Spleen (tissue), 11 donors: ENCODE measurements at regions not wholly inside any gene's neighbourhood (a gene's known extent, or its start where the extent isn't known, plus 50 kb on each side); places are given as distances from the start of the nearest gene placed in this dataset.

Experiments
- DNase-seq: peaks from one replicate; pipeline ENCODE4 v3.0.0-alpha.2; 2020
- H3K27ac ChIP-seq, 8 donors: fragments of 200-600 bp; sonication (generic) in 7 of 8; 1 replicate in 4 of 8; 2 replicates in 4 of 8; pipeline versions ENCODE4 v1.5.0 to v1.8.0; 2016 to 2021; ENCODE audit warnings: inconsistent platforms in 4 of 8, mild to moderate bottlenecking in 4 of 8, moderate library complexity in 1 of 8
- H3K27me3 ChIP-seq, 7 donors: fragments of 200-600 bp; sonication (generic) in 6 of 7; replicated peaks in 1 of 7; 1 replicate in 4 of 7; 2 replicates in 3 of 7; pipeline versions ENCODE4 v1.5.0 to v1.8.0; 2016 to 2021; ENCODE audit warnings: inconsistent platforms in 3 of 7, mild to moderate bottlenecking in 1 of 7
- H3K36me3 ChIP-seq, 6 donors: fragments of 200-600 bp; sonication (generic) in 5 of 6; 1 replicate in 4 of 6; 2 replicates in 2 of 6; pipeline versions ENCODE4 v1.5.0 to v1.8.0; 2016 to 2021; ENCODE audit warnings: inconsistent platforms in 2 of 6
- H3K4me1 ChIP-seq, 6 donors: fragments of 200-600 bp; sonication (generic) in 5 of 6; 1 replicate in 3 of 6; 2 replicates in 3 of 6; pipeline versions ENCODE4 v1.5.0 to v1.8.0; 2016 to 2021; ENCODE audit warnings: inconsistent platforms in 3 of 6
- H3K4me3 ChIP-seq, 8 donors: fragments of 200-600 bp; sonication (generic) in 7 of 8; 1 replicate in 4 of 8; 2 replicates in 4 of 8; pipeline versions ENCODE4 v1.5.0 to v1.8.0; 2016 to 2021; ENCODE audit warnings: inconsistent platforms in 4 of 8, mild to moderate bottlenecking in 4 of 8, moderate library complexity in 2 of 8
- H3K9me3 ChIP-seq, 8 donors: fragments of 200-600 bp; sonication (generic) in 7 of 8; 1 replicate in 4 of 8; 2 replicates in 4 of 8; pipeline versions ENCODE4 v1.5.0 to v1.8.0; 2016 to 2021; ENCODE audit warnings: inconsistent platforms in 4 of 8
- POLR2A ChIP-seq, 3 donors: fragments of 450-650 bp; IDR thresholded peaks; one replicate each; pipeline ENCODE4 v1.5.1; 2017; ENCODE audit warnings: antibody characterized with exemption in 3 of 3, mild to moderate bottlenecking in 1 of 3
- POLR2AphosphoS5 ChIP-seq, 3 donors: sonication (generic); formaldehyde crosslinking; IDR thresholded peaks; one replicate each; pipeline ENCODE4 v1.5.1; 2017; ENCODE audit warnings: antibody characterized with exemption in 3 of 3
- WGBS, 5 donors: extraction: QIAGEN DNeasy Blood & Tissue Kit in 3 of 5; methylation state at CpG; one replicate each; pipeline versions ENCODE4 v1.1.5 to v1.1.7; 2013 to 2018; 5-methylcytosine and 5-hydroxymethylcytosine counted together
- intact Hi-C: fragments of 100-400 bp; cut with DNase I; formaldehyde crosslinking; loops from one replicate; pipeline ENCODE4 v1.15.0; 2023; ENCODE audit warnings: low total_unique reads
- TF ChIP-seq, protein P1 (sequence below), 11 experiments: fragments of 200-600 bp in 7 of 11; fragments of 450-650 bp in 4 of 11; sonication (generic) in 4 of 11; IDR thresholded peaks in 8 of 11; conservative IDR thresholded peaks in 3 of 11; 1 replicate in 7 of 11; 2 replicates in 4 of 11; pipeline versions ENCODE4 v1.4.0 to v1.8.0; 2016 to 2021; ENCODE audit warnings: antibody characterized with exemption in 11 of 11, inconsistent platforms in 4 of 11, mild to moderate bottlenecking in 1 of 11
- donor health status: healthy with polysubstance abuse.
- donor health status: DM: no; HTN: no; CAD: no; lungs with moderate emphysema.
- donor health status: DM: no; HTN: no; CAD: no.
- donor health status: Bipolar disorder and iron deficiency.
- donor health status: healthy.
- donor health status: DM: no; HTN: no; CAD: no.
- donor health status: DM: yes; HTN: yes; CAD: no.

- Histone ChIP-seq H3K9me3 (peaks cover 0 to 29% (median 24%) of the 10 kb centered on the region in 8 donors), H3K4me1 (no peaks in the 10 kb centered on the region), H3K27me3 (no peaks in the 10 kb centered on the region), H3K27ac (no peak overlapping the region), H3K36me3 (no peaks in the 10 kb centered on the region), H3K4me3 (no peak overlapping the region)
- no peak for DNase-seq
- intact Hi-C loops = no loop called here
- TF ChIP-seq, protein P1, sequence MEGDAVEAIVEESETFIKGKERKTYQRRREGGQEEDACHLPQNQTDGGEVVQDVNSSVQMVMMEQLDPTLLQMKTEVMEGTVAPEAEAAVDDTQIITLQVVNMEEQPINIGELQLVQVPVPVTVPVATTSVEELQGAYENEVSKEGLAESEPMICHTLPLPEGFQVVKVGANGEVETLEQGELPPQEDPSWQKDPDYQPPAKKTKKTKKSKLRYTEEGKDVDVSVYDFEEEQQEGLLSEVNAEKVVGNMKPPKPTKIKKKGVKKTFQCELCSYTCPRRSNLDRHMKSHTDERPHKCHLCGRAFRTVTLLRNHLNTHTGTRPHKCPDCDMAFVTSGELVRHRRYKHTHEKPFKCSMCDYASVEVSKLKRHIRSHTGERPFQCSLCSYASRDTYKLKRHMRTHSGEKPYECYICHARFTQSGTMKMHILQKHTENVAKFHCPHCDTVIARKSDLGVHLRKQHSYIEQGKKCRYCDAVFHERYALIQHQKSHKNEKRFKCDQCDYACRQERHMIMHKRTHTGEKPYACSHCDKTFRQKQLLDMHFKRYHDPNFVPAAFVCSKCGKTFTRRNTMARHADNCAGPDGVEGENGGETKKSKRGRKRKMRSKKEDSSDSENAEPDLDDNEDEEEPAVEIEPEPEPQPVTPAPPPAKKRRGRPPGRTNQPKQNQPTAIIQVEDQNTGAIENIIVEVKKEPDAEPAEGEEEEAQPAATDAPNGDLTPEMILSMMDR (IDR thresholded peaks at IDR 0.05 in 8 of 11, conservative IDR thresholded peaks at IDR 0.05 in 3 of 11) = no peak
- TF ChIP-seq POLR2AphosphoS5 (IDR thresholded peaks at IDR 0.05) (no peak), POLR2A (IDR thresholded peaks at IDR 0.05) (no peak)
- 26 to 45% (median 42%) methylated on average over 1 of the region's 1 CpG for WGBS, 5 donors
Measured at GRCh38 chr3:105970283-105970682, 101.5 kb upstream of the CBLB start.

DNA sequence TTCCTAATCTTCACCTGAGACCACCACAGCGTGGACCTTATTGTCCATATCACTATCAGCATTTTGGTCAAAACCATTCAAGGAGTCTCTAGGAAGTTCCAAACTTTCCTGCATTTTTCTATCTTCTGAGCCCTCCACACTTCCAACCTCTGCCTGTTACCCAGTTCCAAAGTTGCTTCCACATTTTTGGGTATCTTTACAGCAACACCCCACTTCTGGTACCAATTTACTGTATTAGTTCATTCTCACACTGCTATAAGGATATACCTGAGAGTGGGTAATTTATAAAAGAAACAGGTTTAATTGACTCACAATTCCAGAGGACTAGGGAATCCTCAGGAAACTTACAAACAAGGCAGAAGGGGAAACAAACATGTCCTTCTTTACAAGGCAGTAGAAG, 103.3 kb upstream of the CBLB start:
- intact Hi-C loops = no loop called here
- no peaks in the 10 kb centered on the region for H3K4me1 ChIP-seq
- H3K27me3 ChIP-seq = no peaks in the 10 kb centered on the region
- no peak overlapping the region for H3K27ac ChIP-seq
- peaks cover 0 to 29% (median 24%) of the 10 kb centered on the region in 8 donors for H3K9me3 ChIP-seq
- TF ChIP-seq POLR2AphosphoS5 (IDR thresholded peaks at IDR 0.05) = no peak
- TF ChIP-seq, protein P1 (IDR thresholded peaks at IDR 0.05 in 8 of 11, conservative IDR thresholded peaks at IDR 0.05 in 3 of 11) = no peak
- no peak for TF ChIP-seq POLR2A (IDR thresholded peaks at IDR 0.05)
- H3K4me3 ChIP-seq = no peak overlapping the region
- 0 to 3% (median 0%) methylated on average over 1 of the region's 1 CpG for WGBS, 5 donors
- no peaks in the 10 kb centered on the region for H3K36me3 ChIP-seq
- no peak for DNase-seq

- TF ChIP-seq POLR2A (IDR thresholded peaks at IDR 0.05) = no peak
- TF ChIP-seq, protein P1 (IDR thresholded peaks at IDR 0.05 in 8 of 11, conservative IDR thresholded peaks at IDR 0.05 in 3 of 11) = no peak
- no peak for TF ChIP-seq POLR2AphosphoS5 (IDR thresholded peaks at IDR 0.05)
- Histone ChIP-seq H3K9me3 (peaks cover 0 to 29% (median 24%) of the 10 kb centered on the region in 8 donors), H3K4me1 (no peaks in the 10 kb centered on the region), H3K27me3 (no peaks in the 10 kb centered on the region), H3K4me3 (no peak overlapping the region), H3K27ac (no peak overlapping the region), H3K36me3 (no peaks in the 10 kb centered on the region)
- intact Hi-C loops = no loop called here
- WGBS, 5 donors = 90 to 96% (median 93%) methylated on average over 2 of the region's 2 CpGs
- no peak for DNase-seq
Measured at GRCh38 chr3:105974381-105974780, 105.6 kb upstream of the CBLB start.

- no peak for DNase-seq
- 80 to 89% (median 84%) methylated on average over 2 of the region's 2 CpGs for WGBS, 5 donors
- intact Hi-C loops = no loop called here
- no peaks in the 10 kb centered on the region for H3K36me3 ChIP-seq
- no peak overlapping the region for H3K27ac ChIP-seq
- TF ChIP-seq POLR2A (IDR thresholded peaks at IDR 0.05) (no peak), POLR2AphosphoS5 (IDR thresholded peaks at IDR 0.05) (no peak)
- TF ChIP-seq, protein P1 (IDR thresholded peaks at IDR 0.05 in 8 of 11, conservative IDR thresholded peaks at IDR 0.05 in 3 of 11) = no peak
- no peaks in the 10 kb centered on the region for H3K27me3 ChIP-seq
- no peak overlapping the region for H3K4me3 ChIP-seq
- peaks cover 0 to 16% (median 14%) of the 10 kb centered on the region in 8 donors for H3K9me3 ChIP-seq
- H3K4me1 ChIP-seq = no peaks in the 10 kb centered on the region
Measured at GRCh38 chr3:105976196-105976595, 107.4 kb upstream of the CBLB start.
